Left ventricle myocardium inferior (tissue), 1 donor: ENCODE measurements at regions not wholly inside any gene's neighbourhood (a gene's known extent, or its start where the extent isn't known, plus 50 kb on each side); places are given as distances from the start of the nearest gene placed in this dataset.

Experiments
- DNase-seq: peaks from one replicate; pipeline ENCODE4 v3.0.0-alpha.2; 2020
- H3K27ac ChIP-seq: fragments of 200-600 bp; replicated peaks from 2 replicates; pipeline ENCODE4 v1.8.0; 2021
- H3K27me3 ChIP-seq: fragments of 200-600 bp; 2 replicates; pipeline ENCODE4 v1.8.0; 2021; ENCODE audit warnings: low read depth
- H3K36me3 ChIP-seq: fragments of 200-600 bp; 2 replicates; pipeline ENCODE4 v1.8.0; 2021
- H3K4me1 ChIP-seq: fragments of 200-600 bp; 2 replicates; pipeline ENCODE4 v1.8.0; 2021
- H3K4me3 ChIP-seq: fragments of 200-600 bp; 2 replicates; pipeline ENCODE4 v1.8.0; 2021; ENCODE audit warnings: mild to moderate bottlenecking, moderate library complexity
- H3K9me3 ChIP-seq: fragments of 200-600 bp; replicated peaks from 2 replicates; pipeline ENCODE4 v1.8.0; 2021
- CTCF ChIP-seq: fragments of 200-600 bp; IDR thresholded peaks from 2 replicates; pipeline ENCODE4 v1.8.0; 2021; ENCODE audit warnings: antibody characterized with exemption, mild to moderate bottlenecking, borderline replicate concordance
- intact Hi-C: fragments of 100-400 bp; cut with micrococcal nuclease; formaldehyde crosslinking; loops from one replicate; pipeline ENCODE4 v1.11.0; 2022
- donor health status: DM: no; HTN: yes; CAD: no; lungs with severe emphysema.

GRCh38 chr11:39681428-39681827 lies 1778.0 kb downstream of the LRRC4C start:
- Histone ChIP-seq H3K4me3 (no peak overlapping the region), H3K9me3 (peaks cover 39% of the 10 kb centered on the region), H3K27me3 (no peaks in the 10 kb centered on the region), H3K4me1 (no peaks in the 10 kb centered on the region), H3K36me3 (no peaks in the 10 kb centered on the region), H3K27ac (no peak overlapping the region)
- no peak for DNase-seq
- TF ChIP-seq CTCF, result no peak
- intact Hi-C loops, result no loop called here

GRCh38 chr11:39678996-39679395 lies 1780.5 kb downstream of the LRRC4C start:
- Histone ChIP-seq H3K27me3 (no peaks in the 10 kb centered on the region), H3K9me3 (peaks cover 33% of the 10 kb centered on the region), H3K4me3 (no peak overlapping the region), H3K27ac (no peak overlapping the region), H3K36me3 (no peaks in the 10 kb centered on the region), H3K4me1 (no peaks in the 10 kb centered on the region)
- TF ChIP-seq CTCF, result no peak
- no peak for DNase-seq
- intact Hi-C loops, result no loop called here

GRCh38 chr11:39675171-39675570 lies 1784.3 kb downstream of the LRRC4C start:
- DNase-seq, result no peak
- Histone ChIP-seq H3K9me3 (peaks cover 23% of the 10 kb centered on the region), H3K4me1 (no peaks in the 10 kb centered on the region), H3K4me3 (no peak overlapping the region), H3K27me3 (no peaks in the 10 kb centered on the region), H3K36me3 (no peaks in the 10 kb centered on the region), H3K27ac (no peak overlapping the region)
- intact Hi-C loops, result no loop called here
- TF ChIP-seq CTCF, result no peak

- no peaks in the 10 kb centered on the region for H3K36me3 ChIP-seq
- peaks cover 19% of the 10 kb centered on the region for H3K9me3 ChIP-seq
- no peaks in the 10 kb centered on the region for H3K4me1 ChIP-seq
- H3K4me3 ChIP-seq, result no peak overlapping the region
- intact Hi-C loops, result no loop called here
- no peaks in the 10 kb centered on the region for H3K27me3 ChIP-seq
- DNase-seq, result no peak
- TF ChIP-seq CTCF, result no peak
- H3K27ac ChIP-seq, result no peak overlapping the region
Measured at GRCh38 chr11:39674761-39675160, 1784.7 kb downstream of the LRRC4C start.

DNA sequence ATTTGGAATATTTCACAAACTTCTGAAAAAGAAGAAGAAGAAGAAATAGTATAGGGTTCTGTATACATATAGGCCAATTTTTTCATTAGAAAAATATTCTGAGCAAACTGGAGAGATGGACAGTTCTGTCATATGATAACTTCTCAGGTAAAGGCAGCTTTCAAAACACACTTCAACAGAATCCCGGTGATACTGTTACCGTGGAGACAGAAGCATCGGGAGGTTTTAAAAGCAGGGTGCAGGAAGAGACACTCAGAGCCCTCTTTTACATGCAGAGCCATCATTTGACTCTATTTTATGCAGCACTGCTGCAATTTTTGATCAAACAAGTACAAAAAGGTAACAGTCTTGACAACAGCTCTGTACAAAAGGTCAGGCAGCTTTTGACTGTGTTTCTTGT lies 1785.4 kb downstream of the LRRC4C start:
- Histone ChIP-seq H3K4me3 (no peak overlapping the region), H3K27me3 (no peaks in the 10 kb centered on the region), H3K36me3 (no peaks in the 10 kb centered on the region), H3K27ac (no peak overlapping the region), H3K4me1 (no peaks in the 10 kb centered on the region), H3K9me3 (peaks cover 11% of the 10 kb centered on the region)
- intact Hi-C loops, result no loop called here
- DNase-seq, result no peak
- TF ChIP-seq CTCF, result no peak

DNA sequence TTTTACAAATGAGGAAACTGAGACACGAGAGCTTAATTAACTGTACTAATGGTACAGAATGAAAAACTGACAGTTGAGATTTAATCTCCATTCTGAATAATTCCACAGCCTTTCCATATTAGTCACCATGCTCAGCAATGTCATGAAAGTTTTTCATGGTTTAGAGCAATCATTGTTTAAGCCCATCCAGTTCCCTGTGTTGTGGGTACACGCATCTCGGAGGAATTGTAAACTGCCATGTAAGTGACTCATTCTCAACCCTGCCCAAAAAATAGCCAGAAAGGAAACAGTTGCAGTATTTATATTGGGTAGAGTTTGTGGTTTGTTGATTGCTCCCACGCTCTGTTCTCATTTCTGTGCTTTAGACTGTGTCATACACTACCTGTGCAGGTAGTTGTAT lies 1790.8 kb downstream of the LRRC4C start:
- H3K36me3 ChIP-seq, result no peaks in the 10 kb centered on the region
- intact Hi-C loops, result no loop called here
- no peak for DNase-seq
- no peaks in the 10 kb centered on the region for H3K4me1 ChIP-seq
- no peak overlapping the region for H3K27ac ChIP-seq
- H3K9me3 ChIP-seq, result peaks cover 23% of the 10 kb centered on the region
- no peak for TF ChIP-seq CTCF
- no peak overlapping the region for H3K4me3 ChIP-seq
- no peaks in the 10 kb centered on the region for H3K27me3 ChIP-seq
